ENCODE measurements at regions not wholly inside any gene's neighbourhood (a gene's known extent, or its start where the extent isn't known, plus 50 kb on each side); places are given as distances from the start of the nearest gene placed in this dataset.

DNA sequence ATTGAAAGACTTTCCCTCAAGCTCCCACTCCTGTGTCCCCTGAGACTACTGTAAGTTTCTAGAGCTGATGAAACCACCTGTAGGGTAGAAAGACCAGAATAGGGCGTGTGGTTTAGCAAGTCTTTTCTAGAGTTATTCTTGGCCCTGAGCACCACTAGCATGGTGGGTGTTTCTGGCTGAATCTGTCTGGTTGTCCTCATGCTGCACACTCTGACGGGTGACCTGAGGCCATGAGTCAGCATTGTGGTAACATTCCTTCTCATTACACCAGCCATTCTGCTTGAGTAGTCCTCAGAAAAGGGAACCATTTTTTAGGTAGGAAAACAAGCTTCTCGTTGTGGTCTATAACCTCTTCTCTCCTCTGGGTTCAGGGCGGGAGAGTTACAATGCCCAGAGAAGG is 250.3 kb downstream of the SNX13 start:
- no peaks in the 10 kb centered on the region for H3K27me3 Mint-ChIP-seq
- H3K4me3 Mint-ChIP-seq = no peak overlapping the region
- H3K36me3 Mint-ChIP-seq (ENCODE audit: low read depth) = no peaks in the 10 kb centered on the region
- H3K27ac Mint-ChIP-seq = no peak overlapping the region
- intact Hi-C loops (cut with micrococcal nuclease) = no loop called here
- peaks cover 4% of the 10 kb centered on the region for H3K9me3 Mint-ChIP-seq
- peaks cover 15% of the 10 kb centered on the region for H3K4me1 Mint-ChIP-seq (ENCODE audit: low read depth)

DNA sequence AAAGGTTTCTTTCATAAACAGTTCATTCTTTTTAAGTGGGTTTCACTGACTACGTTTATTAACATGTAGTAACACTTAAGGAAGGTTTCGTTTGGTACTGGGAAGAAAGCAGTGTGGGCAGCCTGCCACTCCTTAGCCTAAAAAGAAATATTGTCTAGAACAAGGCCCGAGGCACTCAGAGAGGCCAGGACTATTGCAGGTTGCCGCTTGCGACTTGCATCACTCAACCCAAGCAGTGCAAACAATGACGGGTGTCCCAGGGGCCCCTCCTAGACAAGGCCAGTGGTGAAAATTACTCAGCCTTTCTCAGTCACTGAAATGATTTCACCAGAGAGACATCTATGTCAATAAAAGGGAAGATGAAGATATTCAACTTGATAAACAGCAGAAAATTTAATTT is 243.9 kb downstream of the SNX13 start:
- no peak overlapping the region for H3K4me3 Mint-ChIP-seq
- H3K4me1 Mint-ChIP-seq (ENCODE audit: low read depth) = peaks cover 12% of the 10 kb centered on the region
- intact Hi-C loops (cut with micrococcal nuclease) = no loop called here
- H3K27ac Mint-ChIP-seq = no peak overlapping the region
- peaks cover 38% of the 10 kb centered on the region for H3K9me3 Mint-ChIP-seq
- H3K36me3 Mint-ChIP-seq (ENCODE audit: low read depth) = peaks cover 11% of the 10 kb centered on the region
- H3K27me3 Mint-ChIP-seq = no peaks in the 10 kb centered on the region

DNA sequence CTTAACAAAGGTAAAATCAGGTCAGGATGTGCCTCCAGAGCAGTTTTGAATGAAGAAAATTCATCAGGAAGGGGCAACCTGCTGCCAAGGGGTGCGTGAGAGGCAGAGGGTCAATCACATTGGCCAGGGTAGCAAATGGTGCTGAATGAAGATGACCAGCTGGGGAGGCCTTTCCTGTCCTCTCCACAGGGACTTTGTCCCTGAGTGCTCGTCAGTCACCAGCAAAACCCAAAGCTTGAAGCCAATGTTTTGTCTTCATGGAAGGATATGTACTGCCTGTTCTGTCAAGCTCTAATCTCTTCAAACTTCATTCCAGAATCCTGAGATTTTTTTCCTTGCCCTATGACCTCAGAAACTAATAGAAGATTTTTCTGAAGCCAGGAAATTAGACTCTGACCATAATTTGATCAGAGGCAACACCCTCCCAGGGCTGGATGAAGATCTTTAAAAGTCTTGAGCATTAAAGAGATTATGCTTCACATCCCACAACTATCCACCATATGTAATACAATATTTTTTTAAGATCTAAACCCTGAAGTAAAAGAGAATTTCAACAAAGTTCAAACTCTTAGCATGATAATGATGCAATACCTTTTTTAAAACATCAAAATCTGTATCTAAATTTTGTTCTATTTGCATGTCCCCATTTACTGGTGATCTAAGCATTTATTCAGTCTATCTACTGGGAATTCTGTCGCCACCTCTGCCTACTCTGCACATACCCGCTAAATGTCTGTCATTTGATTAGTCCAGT is 243.0 kb downstream of the SNX13 start:
- Mint-ChIP-seq H3K4me1 (ENCODE audit: low read depth) (peaks cover 6% of the 10 kb centered on the region), H3K27ac (no peak overlapping the region), H3K36me3 (ENCODE audit: low read depth) (peaks cover 11% of the 10 kb centered on the region), H3K27me3 (no peaks in the 10 kb centered on the region), H3K4me3 (no peak overlapping the region), H3K9me3 (peaks cover 38% of the 10 kb centered on the region)
- intact Hi-C loops (cut with micrococcal nuclease) = no loop called here

DNA sequence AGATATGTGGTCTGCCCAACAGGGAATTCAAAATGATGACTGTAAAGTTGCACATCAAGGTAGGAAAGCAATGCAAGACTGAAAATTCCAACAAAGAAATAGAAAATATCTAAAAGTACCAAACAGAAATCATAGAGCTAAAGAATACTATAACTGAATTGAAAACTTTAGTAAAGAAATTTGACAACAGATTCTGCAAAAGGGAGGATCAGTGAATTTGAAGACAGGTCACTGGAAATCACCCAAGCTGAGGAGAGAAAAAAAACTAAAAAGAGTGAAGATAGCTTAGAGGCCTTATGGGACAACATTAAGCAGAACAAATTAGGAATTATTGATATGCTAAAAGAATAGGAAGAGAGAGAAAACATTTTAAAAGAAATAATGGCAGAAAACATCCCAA is 240.6 kb downstream of the SNX13 start:
- H3K4me3 Mint-ChIP-seq = no peak overlapping the region
- H3K27me3 Mint-ChIP-seq = no peaks in the 10 kb centered on the region
- peaks cover 6% of the 10 kb centered on the region for H3K4me1 Mint-ChIP-seq (ENCODE audit: low read depth)
- H3K9me3 Mint-ChIP-seq = peaks cover 38% of the 10 kb centered on the region
- peaks cover 11% of the 10 kb centered on the region for H3K36me3 Mint-ChIP-seq (ENCODE audit: low read depth)
- no peak overlapping the region for H3K27ac Mint-ChIP-seq
- intact Hi-C loops (cut with micrococcal nuclease) = no loop called here

GRCh38 chr7:17700138-17700537 is 240.2 kb downstream of the SNX13 start:
- Mint-ChIP-seq H3K9me3 (peaks cover 38% of the 10 kb centered on the region), H3K4me1 (ENCODE audit: low read depth) (peaks cover 6% of the 10 kb centered on the region), H3K27me3 (no peaks in the 10 kb centered on the region), H3K36me3 (ENCODE audit: low read depth) (peaks cover 11% of the 10 kb centered on the region), H3K4me3 (no peak overlapping the region), H3K27ac (no peak overlapping the region)
- intact Hi-C loops (cut with micrococcal nuclease) = no loop called here

DNA sequence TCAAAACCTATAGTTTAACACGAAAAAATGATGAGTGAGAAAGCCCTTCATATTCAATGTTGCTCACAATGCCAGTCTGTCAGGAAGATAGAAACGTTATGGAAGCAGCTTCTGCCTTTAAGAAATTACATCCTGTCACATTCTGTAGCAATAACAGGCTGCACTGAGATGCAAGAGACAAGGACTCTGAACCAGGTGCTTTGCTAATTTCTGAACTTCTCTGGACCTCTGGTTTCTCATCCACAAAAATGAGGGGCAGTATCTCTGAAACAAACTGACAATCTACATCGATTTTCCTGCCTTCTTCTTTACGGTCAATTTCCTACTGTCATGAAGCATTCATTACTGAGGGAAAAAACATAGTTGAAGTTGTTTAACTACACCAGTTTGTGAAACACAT is 234.0 kb downstream of the SNX13 start:
- no peaks in the 10 kb centered on the region for H3K36me3 Mint-ChIP-seq (ENCODE audit: low read depth)
- no peaks in the 10 kb centered on the region for H3K4me1 Mint-ChIP-seq (ENCODE audit: low read depth)
- no peaks in the 10 kb centered on the region for H3K27me3 Mint-ChIP-seq
- H3K9me3 Mint-ChIP-seq = peaks cover 1% of the 10 kb centered on the region
- intact Hi-C loops (cut with micrococcal nuclease) = no loop called here
- no peak overlapping the region for H3K4me3 Mint-ChIP-seq
- no peak overlapping the region for H3K27ac Mint-ChIP-seq

- H3K4me1 Mint-ChIP-seq (ENCODE audit: low read depth) = no peaks in the 10 kb centered on the region
- intact Hi-C loops (cut with micrococcal nuclease) = no loop called here
- H3K27me3 Mint-ChIP-seq = no peaks in the 10 kb centered on the region
- no peak overlapping the region for H3K4me3 Mint-ChIP-seq
- H3K9me3 Mint-ChIP-seq = no peaks in the 10 kb centered on the region
- no peak overlapping the region for H3K27ac Mint-ChIP-seq
- no peaks in the 10 kb centered on the region for H3K36me3 Mint-ChIP-seq (ENCODE audit: low read depth)
Observed at GRCh38 chr7:17706734-17707133, 233.6 kb downstream of the SNX13 start.

DNA sequence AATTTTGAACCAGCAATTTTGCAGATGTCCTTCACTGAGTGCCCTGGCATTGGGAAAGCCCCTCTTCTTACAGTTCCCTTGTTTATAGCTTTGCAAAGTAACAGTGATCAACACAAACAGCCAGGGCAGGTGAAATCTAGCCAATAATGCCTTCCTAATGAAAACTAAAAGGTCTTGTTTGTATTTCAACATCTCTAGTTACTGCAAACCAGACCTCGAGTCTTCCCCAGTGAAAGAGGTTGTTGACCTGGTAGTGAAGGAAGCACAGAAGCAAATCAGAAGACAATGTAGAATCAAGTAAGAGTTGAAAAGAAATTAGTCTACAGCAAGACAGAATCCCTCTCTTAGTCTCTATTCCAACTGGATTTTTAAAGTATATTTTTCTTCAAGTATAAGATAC is 231.2 kb downstream of the SNX13 start:
- intact Hi-C loops (cut with micrococcal nuclease) = no loop called here
- no peaks in the 10 kb centered on the region for H3K36me3 Mint-ChIP-seq (ENCODE audit: low read depth)
- no peaks in the 10 kb centered on the region for H3K4me1 Mint-ChIP-seq (ENCODE audit: low read depth)
- no peak overlapping the region for H3K4me3 Mint-ChIP-seq
- H3K27ac Mint-ChIP-seq = no peak overlapping the region
- H3K27me3 Mint-ChIP-seq = no peaks in the 10 kb centered on the region
- no peaks in the 10 kb centered on the region for H3K9me3 Mint-ChIP-seq

- Mint-ChIP-seq H3K4me1 (ENCODE audit: low read depth) (no peaks in the 10 kb centered on the region), H3K4me3 (no peak overlapping the region), H3K9me3 (no peaks in the 10 kb centered on the region), H3K27me3 (no peaks in the 10 kb centered on the region), H3K36me3 (ENCODE audit: low read depth) (no peaks in the 10 kb centered on the region), H3K27ac (no peak overlapping the region)
- intact Hi-C loops (cut with micrococcal nuclease) = no loop called here
Observed at GRCh38 chr7:17709599-17709998, 230.7 kb downstream of the SNX13 start.

DNA sequence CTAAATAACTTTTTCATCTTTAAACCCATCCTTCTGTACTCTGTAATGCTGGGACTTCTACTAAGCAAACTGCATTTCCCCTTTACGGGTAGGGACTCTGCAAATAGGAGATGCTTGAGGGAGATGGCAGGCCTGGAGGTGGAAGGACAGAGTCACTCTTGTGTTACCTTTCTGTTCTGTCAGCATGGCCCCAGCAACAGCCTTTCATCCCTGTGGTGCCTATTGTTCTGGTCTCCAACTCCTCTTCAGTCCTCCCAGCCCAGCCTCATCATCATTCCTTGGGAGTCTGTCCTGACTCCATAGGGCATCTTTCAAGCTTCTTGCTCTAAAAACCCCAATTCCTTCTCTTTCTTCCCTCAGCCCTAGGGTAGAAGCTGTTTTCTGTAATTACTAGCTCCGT is 230.0 kb downstream of the SNX13 start:
- H3K27ac Mint-ChIP-seq = no peak overlapping the region
- H3K9me3 Mint-ChIP-seq = no peaks in the 10 kb centered on the region
- H3K4me3 Mint-ChIP-seq = no peak overlapping the region
- no peaks in the 10 kb centered on the region for H3K27me3 Mint-ChIP-seq
- H3K4me1 Mint-ChIP-seq (ENCODE audit: low read depth) = no peaks in the 10 kb centered on the region
- H3K36me3 Mint-ChIP-seq (ENCODE audit: low read depth) = no peaks in the 10 kb centered on the region
- intact Hi-C loops (cut with micrococcal nuclease) = no loop called here

DNA sequence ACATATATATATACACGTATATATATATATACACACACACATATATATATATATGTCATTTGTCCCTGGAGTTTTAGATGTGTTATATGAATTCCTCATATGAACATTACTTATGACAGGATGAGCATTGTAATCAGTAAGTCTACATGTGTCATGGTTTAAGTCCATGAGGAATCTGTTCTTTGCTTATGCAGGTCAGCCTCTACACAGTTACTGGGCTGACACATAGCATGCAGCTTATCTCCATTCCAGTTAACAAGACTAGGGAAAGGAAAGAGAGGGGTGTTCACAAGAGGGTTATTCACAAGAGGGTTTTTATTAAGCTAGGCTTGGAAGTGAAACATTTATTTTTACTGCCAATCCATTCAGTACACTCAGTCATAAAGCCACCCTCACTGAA is 226.7 kb downstream of the SNX13 start:
- H3K9me3 Mint-ChIP-seq = no peaks in the 10 kb centered on the region
- H3K27ac Mint-ChIP-seq = no peak overlapping the region
- intact Hi-C loops (cut with micrococcal nuclease) = no loop called here
- H3K4me1 Mint-ChIP-seq (ENCODE audit: low read depth) = no peaks in the 10 kb centered on the region
- H3K27me3 Mint-ChIP-seq = no peaks in the 10 kb centered on the region
- no peaks in the 10 kb centered on the region for H3K36me3 Mint-ChIP-seq (ENCODE audit: low read depth)
- no peak overlapping the region for H3K4me3 Mint-ChIP-seq

GRCh38 chr7:17716816-17717215 is 223.5 kb downstream of the SNX13 start:
- no peak overlapping the region for H3K27ac Mint-ChIP-seq
- H3K4me1 Mint-ChIP-seq (ENCODE audit: low read depth) = no peaks in the 10 kb centered on the region
- H3K9me3 Mint-ChIP-seq = no peaks in the 10 kb centered on the region
- H3K36me3 Mint-ChIP-seq (ENCODE audit: low read depth) = no peaks in the 10 kb centered on the region
- H3K27me3 Mint-ChIP-seq = no peaks in the 10 kb centered on the region
- intact Hi-C loops (cut with micrococcal nuclease) = no loop called here
- H3K4me3 Mint-ChIP-seq = no peak overlapping the region

GRCh38 chr7:17719998-17720397 is 220.3 kb downstream of the SNX13 start:
- Mint-ChIP-seq H3K27ac (no peak overlapping the region), H3K4me1 (ENCODE audit: low read depth) (no peaks in the 10 kb centered on the region), H3K9me3 (no peaks in the 10 kb centered on the region), H3K27me3 (no peaks in the 10 kb centered on the region), H3K36me3 (ENCODE audit: low read depth) (no peaks in the 10 kb centered on the region), H3K4me3 (no peak overlapping the region)
- intact Hi-C loops (cut with micrococcal nuclease) = no loop called here

DNA sequence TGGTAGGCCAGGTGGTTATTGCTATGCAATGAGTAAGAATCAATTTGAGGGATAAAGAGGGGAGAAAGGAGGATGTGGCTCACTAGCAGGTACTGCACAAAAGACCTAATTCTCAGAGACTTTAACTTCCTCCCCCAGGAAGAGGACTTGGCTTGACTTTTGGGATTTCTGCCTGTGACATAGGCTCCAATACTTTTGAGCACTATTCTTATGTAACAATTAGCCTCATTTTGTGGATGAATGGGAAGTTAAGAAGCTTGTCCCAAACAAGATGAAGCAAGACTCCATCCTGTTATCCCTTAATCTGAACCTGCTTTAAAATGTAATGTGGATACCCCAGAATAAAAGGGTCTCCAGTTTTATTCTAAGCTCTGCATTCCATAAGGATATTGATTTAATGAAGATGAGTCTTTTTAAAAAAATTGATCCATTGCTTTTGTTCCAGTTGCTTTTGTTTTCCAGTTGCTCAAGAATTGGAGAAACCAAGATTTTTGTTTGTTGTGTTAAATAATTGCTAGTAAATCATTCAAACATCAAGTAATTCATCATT is 218.5 kb downstream of the SNX13 start:
- no peaks in the 10 kb centered on the region for H3K27me3 Mint-ChIP-seq
- no peaks in the 10 kb centered on the region for H3K9me3 Mint-ChIP-seq
- intact Hi-C loops (cut with micrococcal nuclease) = no loop called here
- H3K4me1 Mint-ChIP-seq (ENCODE audit: low read depth) = peaks cover 5% of the 10 kb centered on the region
- H3K36me3 Mint-ChIP-seq (ENCODE audit: low read depth) = no peaks in the 10 kb centered on the region
- H3K27ac Mint-ChIP-seq = no peak overlapping the region
- no peak overlapping the region for H3K4me3 Mint-ChIP-seq

GRCh38 chr7:17722798-17723197 is 217.5 kb downstream of the SNX13 start:
- Mint-ChIP-seq H3K27me3 (no peaks in the 10 kb centered on the region), H3K4me3 (no peak overlapping the region), H3K9me3 (no peaks in the 10 kb centered on the region), H3K4me1 (ENCODE audit: low read depth) (peaks cover 5% of the 10 kb centered on the region), H3K27ac (no peak overlapping the region), H3K36me3 (ENCODE audit: low read depth) (no peaks in the 10 kb centered on the region)
- intact Hi-C loops (cut with micrococcal nuclease) = no loop called here

Data from dendritic cell treated with granulocyte-macrophage colony-stimulating factor and Interleukin-4, amounts not matched to agents 40 ng/mL and 50 ng/mL, for 4 days (primary cell).